Nephron (organoid): ENCODE measurements at regions not wholly inside any gene's neighbourhood (a gene's known extent, or its start where the extent isn't known, plus 50 kb on each side); places are given as distances from the start of the nearest gene placed in this dataset.

ENCODE experiments used
- H3K27ac Mint-ChIP-seq, 3 experiments: 2 replicates each; pipeline ENCODE4 v1.8.0; 2020; ENCODE audit warnings: mixed read lengths in 3 of 3, mild to moderate bottlenecking in 2 of 3, moderate library complexity in 1 of 3
- H3K27me3 Mint-ChIP-seq: 2 replicates; pipeline ENCODE4 v1.8.0; 2021; ENCODE audit warnings: low read depth, mild to moderate bottlenecking, moderate library complexity, mixed read lengths
- H3K36me3 Mint-ChIP-seq: 2 replicates; pipeline ENCODE4 v1.8.0; 2020; ENCODE audit warnings: low read depth, mixed read lengths
- H3K4me1 Mint-ChIP-seq: 2 replicates; pipeline ENCODE4 v1.8.0; 2020; ENCODE audit warnings: mixed read lengths
- H3K4me3 Mint-ChIP-seq, 3 experiments: 2 replicates each; pipeline ENCODE4 v1.8.0; 2020; ENCODE audit warnings: mild to moderate bottlenecking in 3 of 3, mixed read lengths in 3 of 3, moderate library complexity in 2 of 3
- H3K9me3 Mint-ChIP-seq: 2 replicates; pipeline ENCODE4 v1.8.0; 2020; ENCODE audit warnings: mixed read lengths
- CTCF ChIP-seq, 3 experiments: fragments of 200-600 bp; sonication (generic); IDR thresholded peaks; one replicate each; pipeline ENCODE4 v1.5.0; 2021; ENCODE audit warnings: antibody characterized with exemption in 3 of 3; ENCODE audit not compliant: unreplicated experiment in 3 of 3

- Mint-ChIP-seq H3K4me3 (no peak overlapping the region), H3K36me3 (no peaks in the 10 kb centered on the region)
- no peak for TF ChIP-seq CTCF (IDR thresholded peaks at IDR 0.05; ENCODE audit: unreplicated experiment in 3 of 3)
These were observed 95.5 kb upstream of the ATP8B1 start for GRCh38 chr18:57898506-57899124.

GRCh38 chr18:57895182-57895581 lies 92.1 kb upstream of the ATP8B1 start:
- H3K4me3 Mint-ChIP-seq = no peak overlapping the region
- H3K27ac Mint-ChIP-seq = no peak overlapping the region
- peaks cover 14% of the 10 kb centered on the region for H3K27me3 Mint-ChIP-seq
- peaks cover 2% of the 10 kb centered on the region for H3K9me3 Mint-ChIP-seq
- H3K4me1 Mint-ChIP-seq = no peaks in the 10 kb centered on the region
- no peak for TF ChIP-seq CTCF (IDR thresholded peaks at IDR 0.05; ENCODE audit: unreplicated experiment in 3 of 3)
- no peaks in the 10 kb centered on the region for H3K36me3 Mint-ChIP-seq

More at GRCh38 chr18:57898506-57899124, 95.5 kb upstream of the ATP8B1 start:
- Mint-ChIP-seq H3K27ac (no peak overlapping the region), H3K4me1 (no peaks in the 10 kb centered on the region), H3K9me3 (peaks cover 3% of the 10 kb centered on the region), H3K27me3 (peaks cover 14% of the 10 kb centered on the region)

- H3K36me3 Mint-ChIP-seq = no peaks in the 10 kb centered on the region
- no peaks in the 10 kb centered on the region for H3K4me1 Mint-ChIP-seq
- no peak overlapping the region for H3K4me3 Mint-ChIP-seq
- H3K27ac Mint-ChIP-seq = no peak overlapping the region
- H3K9me3 Mint-ChIP-seq = peaks cover 6% of the 10 kb centered on the region
- no peaks in the 10 kb centered on the region for H3K27me3 Mint-ChIP-seq
- no peak for TF ChIP-seq CTCF (IDR thresholded peaks at IDR 0.05; ENCODE audit: unreplicated experiment in 3 of 3)
These were observed 88.7 kb upstream of the ATP8B1 start for GRCh38 chr18:57891707-57892391.

- peaks cover 3% of the 10 kb centered on the region for H3K27me3 Mint-ChIP-seq
- no peaks in the 10 kb centered on the region for H3K36me3 Mint-ChIP-seq
- H3K27ac Mint-ChIP-seq = no peak overlapping the region
- H3K4me3 Mint-ChIP-seq = no peak overlapping the region
- TF ChIP-seq CTCF (IDR thresholded peaks at IDR 0.05; ENCODE audit: unreplicated experiment in 3 of 3) = no peak
- no peaks in the 10 kb centered on the region for H3K4me1 Mint-ChIP-seq
- H3K9me3 Mint-ChIP-seq = peaks cover 6% of the 10 kb centered on the region
These were observed 87.2 kb upstream of the ATP8B1 start for GRCh38 chr18:57890266-57890665.

DNA sequence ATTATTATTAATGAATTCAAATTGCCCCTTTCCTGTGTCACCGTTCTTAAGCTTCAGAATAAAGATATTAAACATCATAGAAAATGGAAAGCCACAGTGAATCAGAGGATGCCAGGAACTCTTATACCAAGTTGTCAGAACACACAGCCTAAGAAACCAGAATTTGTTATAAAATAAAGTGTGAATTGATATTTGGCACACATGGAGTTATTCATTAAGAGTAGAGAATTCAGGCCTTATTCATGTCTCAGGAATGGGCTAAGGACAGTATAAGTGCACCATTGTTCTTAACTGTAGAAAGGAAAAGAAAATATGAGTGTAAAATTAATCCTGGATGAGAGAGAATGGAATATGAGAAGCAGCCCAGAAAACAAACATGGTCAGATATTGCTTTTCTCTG lies 86.7 kb upstream of the ATP8B1 start:
- H3K9me3 Mint-ChIP-seq = peaks cover 6% of the 10 kb centered on the region

More for the DNA sequence above, 86.7 kb upstream of the ATP8B1 start:
- Mint-ChIP-seq H3K27ac (no peak overlapping the region), H3K4me1 (no peaks in the 10 kb centered on the region), H3K36me3 (no peaks in the 10 kb centered on the region), H3K27me3 (peaks cover 3% of the 10 kb centered on the region), H3K4me3 (no peak overlapping the region)
- TF ChIP-seq CTCF (IDR thresholded peaks at IDR 0.05; ENCODE audit: unreplicated experiment in 3 of 3) = no peak
